ENCODE measurements at regions not wholly inside any gene's neighbourhood (a gene's known extent, or its start where the extent isn't known, plus 50 kb on each side); places are given as distances from the start of the nearest gene placed in this dataset.

GRCh38 chr12:84619053-84619571, 293.5 kb downstream of the SLC6A15 start:
- TF ChIP-seq CTCF (IDR thresholded peaks at IDR 0.05; ENCODE audit: low read depth, low read length) (peak; percentile 58), EZH2phosphoT487 (IDR thresholded peaks at IDR 0.05; ENCODE audit: low read depth) (no peak)
